ENCODE measurements at regions not wholly inside any gene's neighbourhood (a gene's known extent, or its start where the extent isn't known, plus 50 kb on each side); places are given as distances from the start of the nearest gene placed in this dataset.

DNA sequence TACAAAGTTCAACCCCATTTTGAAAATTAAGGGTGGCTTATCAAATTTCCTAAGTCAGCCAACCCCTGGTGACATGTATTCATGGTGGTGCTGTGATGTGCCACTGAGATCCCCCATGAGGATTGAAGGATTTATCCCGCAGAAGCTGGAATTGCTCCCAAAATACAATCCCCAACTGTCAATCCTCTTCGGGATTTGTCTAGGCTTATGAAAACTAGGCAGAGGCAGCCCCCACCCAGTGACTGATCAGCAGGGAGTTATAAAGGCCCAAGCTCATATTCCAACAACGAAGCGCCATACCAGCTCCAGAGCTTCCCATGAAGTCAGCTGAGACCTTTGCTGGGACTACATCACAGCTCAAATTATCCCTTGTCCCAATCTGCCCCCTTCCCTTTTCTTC lies 316.0 kb downstream of the ENC1 start:
- no peak for TF ChIP-seq CTCF (IDR thresholded peaks at IDR 0.05; ENCODE audit: borderline replicate concordance, extremely low read depth, low read length, poor library complexity, severe bottlenecking)
- no peak for TF ChIP-seq EZH2 (IDR thresholded peaks at IDR 0.05; ENCODE audit: borderline replicate concordance, low read depth, low read length, severe bottlenecking)
